IMR-90 (cell line): ENCODE measurements at regions not wholly inside any gene's neighbourhood (a gene's known extent, or its start where the extent isn't known, plus 50 kb on each side); places are given as distances from the start of the nearest gene placed in this dataset.

Experiments
- ATAC-seq: fragments of 200-7000 bp; cut with Tn5 transposase; 2 replicates; pipeline ENCODE4 v1.9.1; 2020; ENCODE audit warnings: low read depth, mild to moderate bottlenecking, moderate library complexity
- BruUV-seq: library from RNA; stranded (reverse); fragments of 400-500 nt; replicated peaks from 2 replicates; lab custom pipeline; 2021; lab: Mats Ljungman, UMichigan
- CTCF ChIA-PET: fragments of 300-600 bp; formaldehyde crosslinking; extraction: SDS; loops from one replicate; lab custom pipeline; 2021; ENCODE audit warnings: antibody characterized with exemption; lab: Yijun Ruan, JAX
- POLR2A ChIA-PET: fragments of 300-600 bp; sonication (Branson Sonifier 250); formaldehyde crosslinking; loops from one replicate; lab custom pipeline; 2022; ENCODE audit warnings: antibody characterized with exemption; ENCODE audit not compliant: unreplicated experiment; lab: Charles Lee
- DNase-seq: peaks from one replicate; pipeline ENCODE4 v3.0.0; 2013
- H2AFZ ChIP-seq: replicated peaks from 2 replicates; pipeline ENCODE3; 2013; ENCODE audit warnings: low read length, mild to moderate bottlenecking; ENCODE audit not compliant: poor library complexity
- H2AK5ac ChIP-seq: 2 replicates; pipeline ENCODE4 v1.6.1; 2013; ENCODE audit warnings: low read depth, low read length, inconsistent platforms
- H2AK9ac ChIP-seq: replicated peaks from 2 replicates; pipeline ENCODE3; 2013; ENCODE audit warnings: mild to moderate bottlenecking, low read depth, low read length, moderate library complexity; ENCODE audit not compliant: poor library complexity
- H2BK120ac ChIP-seq: 2 replicates; pipeline ENCODE4 v1.6.1; 2013; ENCODE audit warnings: low read depth, low read length, inconsistent platforms
- H2BK15ac ChIP-seq: 3 replicates; pipeline ENCODE4 v1.6.1; 2013; ENCODE audit warnings: low read depth, low read length, inconsistent platforms
- H2BK20ac ChIP-seq: 2 replicates; pipeline ENCODE4 v1.6.1; 2013; ENCODE audit warnings: low read depth, mild to moderate bottlenecking, inconsistent platforms, low read length, moderate library complexity
- H2BK5ac ChIP-seq: 2 replicates; pipeline ENCODE4 v1.6.1; 2013; ENCODE audit warnings: mild to moderate bottlenecking, low read depth, low read length, inconsistent platforms; ENCODE audit not compliant: poor library complexity, severe bottlenecking
- H3K14ac ChIP-seq: replicated peaks from 2 replicates; pipeline ENCODE4 v1.6.1; 2013; ENCODE audit warnings: low read depth, low read length, inconsistent platforms
- H3K18ac ChIP-seq: 2 replicates; pipeline ENCODE4 v1.6.1; 2013; ENCODE audit warnings: low read depth, low read length, control low read depth
- H3K23ac ChIP-seq: 2 replicates; pipeline ENCODE4 v1.6.1; 2013; ENCODE audit warnings: low read depth, low read length, inconsistent platforms
- H3K27ac ChIP-seq: 2 replicates; pipeline ENCODE4 v1.5.1; 2013; ENCODE audit warnings: mild to moderate bottlenecking, control low read depth, low read length; ENCODE audit not compliant: insufficient read depth
- H3K27me3 ChIP-seq: 2 replicates; pipeline ENCODE4 v1.6.1; 2013; ENCODE audit warnings: low read length; ENCODE audit not compliant: control insufficient read depth, insufficient read depth
- H3K36me3 ChIP-seq: 2 replicates; pipeline ENCODE4 v1.6.1; 2013; ENCODE audit warnings: low read length, mixed read lengths; ENCODE audit not compliant: control insufficient read depth, insufficient read depth
- H3K4ac ChIP-seq: 2 replicates; pipeline ENCODE4 v1.6.1; 2013; ENCODE audit warnings: low read depth, low read length, inconsistent platforms
- H3K4me1 ChIP-seq: 2 replicates; pipeline ENCODE4 v1.6.1; 2013; ENCODE audit warnings: low read length, mixed read lengths; ENCODE audit not compliant: control insufficient read depth, insufficient read depth
- H3K4me2 ChIP-seq: 2 replicates; pipeline ENCODE4 v1.6.1; 2013; ENCODE audit warnings: low read depth, mild to moderate bottlenecking, control low read depth, low read length, moderate library complexity
- H3K4me3 ChIP-seq: 2 replicates; pipeline ENCODE4 v1.5.1; 2013; ENCODE audit warnings: low read depth, mild to moderate bottlenecking, control low read depth, low read length, moderate library complexity; ENCODE audit not compliant: insufficient read depth
- H3K56ac ChIP-seq: 2 replicates; pipeline ENCODE4 v1.6.1; 2013; ENCODE audit warnings: low read length, inconsistent platforms; ENCODE audit not compliant: insufficient read depth; ENCODE audit errors: extremely low read depth
- H3K79me1 ChIP-seq, 2 experiments: 2 replicates each; pipeline ENCODE4 v1.6.1; 2013; ENCODE audit warnings: low read length in 2 of 2, inconsistent platforms in 1 of 2, low read depth in 1 of 2
- H3K9ac ChIP-seq: 2 replicates; pipeline ENCODE4 v1.6.1; 2013; ENCODE audit warnings: low read depth, low read length, control low read depth
- H3K9me1 ChIP-seq: 2 replicates; pipeline ENCODE4 v1.6.1; 2013; ENCODE audit warnings: low read length, inconsistent platforms; ENCODE audit not compliant: insufficient read depth
- H3K9me3 ChIP-seq: 2 replicates; pipeline ENCODE4 v1.6.1; 2013; ENCODE audit warnings: low read length; ENCODE audit not compliant: control insufficient read depth, insufficient read depth
- H4K20me1 ChIP-seq: 2 replicates; pipeline ENCODE4 v1.6.1; 2013; ENCODE audit warnings: low read length, inconsistent platforms; ENCODE audit not compliant: insufficient read depth
- H4K5ac ChIP-seq: 2 replicates; pipeline ENCODE4 v1.6.1; 2013; ENCODE audit warnings: mild to moderate bottlenecking, low read depth, low read length, control low read depth
- H4K8ac ChIP-seq, 2 experiments: 2 replicates each; pipeline ENCODE4 v1.6.1; 2013; ENCODE audit warnings: low read depth in 2 of 2, low read length in 2 of 2, control low read depth in 1 of 2, inconsistent platforms in 1 of 2
- H4K91ac ChIP-seq: 2 replicates; pipeline ENCODE4 v1.6.1; 2013; ENCODE audit warnings: low read depth, low read length, inconsistent platforms; ENCODE audit not compliant: insufficient read depth
- BHLHE40 ChIP-seq: fragments of 150-350 bp; IDR thresholded peaks from 2 replicates; pipeline ENCODE4 v1.6.1; 2016; ENCODE audit warnings: mild to moderate bottlenecking, low read depth, low read length
- CEBPB ChIP-seq: IDR thresholded peaks from 2 replicates; pipeline ENCODE4 v1.6.1; 2012; ENCODE audit warnings: low read depth, low read length, improper control_type of control experiment
- CHD1 ChIP-seq: IDR thresholded peaks from 2 replicates; pipeline ENCODE4 v1.6.1; 2012; ENCODE audit warnings: low read depth, low read length, improper control_type of control experiment
- ELK1 ChIP-seq: fragments of 150-350 bp; IDR thresholded peaks from 2 replicates; pipeline ENCODE4 v1.6.1; 2016; ENCODE audit warnings: low read depth, mild to moderate bottlenecking, low read length, moderate library complexity, borderline replicate concordance
- FOS ChIP-seq: fragments of 150-350 bp; IDR thresholded peaks from 2 replicates; pipeline ENCODE4 v1.6.1; 2016; ENCODE audit warnings: low read depth, low read length
- MAFK ChIP-seq: IDR thresholded peaks from 2 replicates; pipeline ENCODE4 v1.6.1; 2012; ENCODE audit warnings: low read depth, low read length, improper control_type of control experiment
- MAZ ChIP-seq: IDR thresholded peaks from 2 replicates; pipeline ENCODE4 v1.6.1; 2012; ENCODE audit warnings: low read depth, mild to moderate bottlenecking, low read length, improper control_type of control experiment, moderate library complexity, borderline replicate concordance
- MXI1 ChIP-seq: IDR thresholded peaks from 2 replicates; pipeline ENCODE4 v1.6.1; 2012; ENCODE audit warnings: low read depth, mild to moderate bottlenecking, low read length, moderate library complexity, borderline replicate concordance
- NFE2L2 ChIP-seq: fragments of 150-350 bp; IDR thresholded peaks from 2 replicates; pipeline ENCODE4 v1.6.1; 2016; ENCODE audit warnings: low read depth, mild to moderate bottlenecking, low read length
- POLR2A ChIP-seq: IDR thresholded peaks from 2 replicates; pipeline ENCODE4 v1.6.1; 2012; ENCODE audit warnings: mild to moderate bottlenecking, low read depth, low read length
- RAD21 ChIP-seq: IDR thresholded peaks from 2 replicates; pipeline ENCODE4 v1.6.1; 2012; ENCODE audit warnings: low read length, improper control_type of control experiment
- RCOR1 ChIP-seq: IDR thresholded peaks from 2 replicates; pipeline ENCODE4 v1.6.1; 2012; ENCODE audit warnings: mild to moderate bottlenecking, low read length, improper control_type of control experiment; ENCODE audit not compliant: insufficient replicate concordance
- RFX5 ChIP-seq: IDR thresholded peaks from 2 replicates; pipeline ENCODE4 v1.8.0; 2012; ENCODE audit warnings: low read depth, mild to moderate bottlenecking, low read length, moderate library complexity
- SMC3 ChIP-seq: fragments of 150-350 bp; IDR thresholded peaks from 2 replicates; pipeline ENCODE4 v1.6.1; 2016; ENCODE audit warnings: low read depth, mild to moderate bottlenecking, antibody characterized with exemption, low read length, moderate library complexity
- WGBS, 2 experiments: methylation state at CpG; one replicate each; pipeline versions ENCODE4 v1.1.5 to v1.1.7; 2013; ENCODE audit warnings: missing lambda C conversion rate in 2 of 2; ENCODE audit not compliant: insufficient read length in 1 of 2; ENCODE audit errors: extremely low coverage in 2 of 2; 5-methylcytosine and 5-hydroxymethylcytosine counted together
- dilution Hi-C: fragments of 300-500 bp; cut with HindIII; formaldehyde crosslinking; loops from one replicate; pipeline ENCODE4 v1.14.3; 2018; ENCODE audit warnings: low sequenced_read_pairs; ENCODE audit not compliant: unreplicated experiment
- in situ Hi-C: fragments of 300-500 bp; cut with MboI; formaldehyde crosslinking; loops from 3 replicates; pipeline ENCODE4 v1.14.3; 2019; ENCODE audit warnings: low sequenced_read_pairs, inconsistent platforms, mixed read lengths
- intact Hi-C: fragments of 100-400 bp; cut with micrococcal nuclease; formaldehyde crosslinking; loops from 2 replicates; pipeline ENCODE4 v1.10.0; 2022
- TF ChIP-seq, protein P1 (sequence below): fragments of 150-350 bp; IDR thresholded peaks from 2 replicates; pipeline ENCODE4 v1.6.1; 2017; ENCODE audit warnings: mild to moderate bottlenecking, antibody characterized with exemption, low read length, low read depth
- TF ChIP-seq, protein P2 (sequence below): conservative IDR thresholded peaks from 2 replicates; pipeline ENCODE4 v1.5.1; 2012; ENCODE audit warnings: mild to moderate bottlenecking, low read depth, low read length, improper control_type of control experiment

- H4K91ac ChIP-seq = no peak overlapping the region
- H2BK15ac ChIP-seq = no peak overlapping the region
- H2AK9ac ChIP-seq = no peak overlapping the region
- no peaks in the 10 kb centered on the region for H3K27me3 ChIP-seq
- intact Hi-C loops (no loop called here), dilution Hi-C loops (no loop called here), in situ Hi-C loops (no loop called here)
- no peak overlapping the region for H3K4me2 ChIP-seq
- ATAC-seq (no peak), DNase-seq (peak; percentile 41)
- H4K8ac ChIP-seq = no peak overlapping the region
- H3K23ac ChIP-seq = no peak overlapping the region
- H3K9me1 ChIP-seq = no peaks in the 10 kb centered on the region
- H3K18ac ChIP-seq = no peak overlapping the region
- WGBS, 2 experiments = no CpG with 5 or more reads among the region's 3 CpGs
- H3K4ac ChIP-seq = no peak overlapping the region
- no peak overlapping the region for H2BK120ac ChIP-seq
- no peak overlapping the region for H3K4me3 ChIP-seq
- H3K79me1 ChIP-seq = no peaks in the 10 kb centered on the region
- no peak overlapping the region for H3K14ac ChIP-seq
- H3K27ac ChIP-seq = no peak overlapping the region
- no peaks in the 10 kb centered on the region for H3K36me3 ChIP-seq
- no peak overlapping the region for H2AFZ ChIP-seq
- H3K9me3 ChIP-seq = no peaks in the 10 kb centered on the region
- H3K4me1 ChIP-seq = no peaks in the 10 kb centered on the region; the same call in 1 of the 2 replicates
- H2AK5ac ChIP-seq = no peak overlapping the region
- H3K56ac ChIP-seq = no peak overlapping the region
- BruUV-seq = no TSS peak
- H3K9ac ChIP-seq = no peak overlapping the region
- no peaks in the 10 kb centered on the region for H4K20me1 ChIP-seq
- ChIA-PET POLR2A (no interaction called here), CTCF (interaction anchor here (0.6 kb wide), 1 partner anchor 32 kb away, joined by 4 read pairs; no protein-coding TSS in a partner anchor)
- no peak overlapping the region for H2BK5ac ChIP-seq
- H2BK20ac ChIP-seq = no peak overlapping the region
- TF ChIP-seq CHD1 (no peak), POLR2A (no peak), MAZ (no peak), BHLHE40 (no peak), MAFK (no peak), NFE2L2 (no peak), RFX5 (no peak), CEBPB (no peak), MXI1 (no peak), FOS (no peak), RAD21 (no peak), ELK1 (no peak), RCOR1 (no peak), SMC3 (no peak)
- TF ChIP-seq, protein P1, sequence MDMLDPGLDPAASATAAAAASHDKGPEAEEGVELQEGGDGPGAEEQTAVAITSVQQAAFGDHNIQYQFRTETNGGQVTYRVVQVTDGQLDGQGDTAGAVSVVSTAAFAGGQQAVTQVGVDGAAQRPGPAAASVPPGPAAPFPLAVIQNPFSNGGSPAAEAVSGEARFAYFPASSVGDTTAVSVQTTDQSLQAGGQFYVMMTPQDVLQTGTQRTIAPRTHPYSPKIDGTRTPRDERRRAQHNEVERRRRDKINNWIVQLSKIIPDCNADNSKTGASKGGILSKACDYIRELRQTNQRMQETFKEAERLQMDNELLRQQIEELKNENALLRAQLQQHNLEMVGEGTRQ = no peak
- TF ChIP-seq, protein P2, sequence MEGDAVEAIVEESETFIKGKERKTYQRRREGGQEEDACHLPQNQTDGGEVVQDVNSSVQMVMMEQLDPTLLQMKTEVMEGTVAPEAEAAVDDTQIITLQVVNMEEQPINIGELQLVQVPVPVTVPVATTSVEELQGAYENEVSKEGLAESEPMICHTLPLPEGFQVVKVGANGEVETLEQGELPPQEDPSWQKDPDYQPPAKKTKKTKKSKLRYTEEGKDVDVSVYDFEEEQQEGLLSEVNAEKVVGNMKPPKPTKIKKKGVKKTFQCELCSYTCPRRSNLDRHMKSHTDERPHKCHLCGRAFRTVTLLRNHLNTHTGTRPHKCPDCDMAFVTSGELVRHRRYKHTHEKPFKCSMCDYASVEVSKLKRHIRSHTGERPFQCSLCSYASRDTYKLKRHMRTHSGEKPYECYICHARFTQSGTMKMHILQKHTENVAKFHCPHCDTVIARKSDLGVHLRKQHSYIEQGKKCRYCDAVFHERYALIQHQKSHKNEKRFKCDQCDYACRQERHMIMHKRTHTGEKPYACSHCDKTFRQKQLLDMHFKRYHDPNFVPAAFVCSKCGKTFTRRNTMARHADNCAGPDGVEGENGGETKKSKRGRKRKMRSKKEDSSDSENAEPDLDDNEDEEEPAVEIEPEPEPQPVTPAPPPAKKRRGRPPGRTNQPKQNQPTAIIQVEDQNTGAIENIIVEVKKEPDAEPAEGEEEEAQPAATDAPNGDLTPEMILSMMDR = no peak
- H4K5ac ChIP-seq = no peak overlapping the region
Measured at GRCh38 chr6:81978230-81978629, 225.7 kb upstream of the TENT5A start.
